ENCODE measurements at regions not wholly inside any gene's neighbourhood (a gene's known extent, or its start where the extent isn't known, plus 50 kb on each side); places are given as distances from the start of the nearest gene placed in this dataset.

DNA sequence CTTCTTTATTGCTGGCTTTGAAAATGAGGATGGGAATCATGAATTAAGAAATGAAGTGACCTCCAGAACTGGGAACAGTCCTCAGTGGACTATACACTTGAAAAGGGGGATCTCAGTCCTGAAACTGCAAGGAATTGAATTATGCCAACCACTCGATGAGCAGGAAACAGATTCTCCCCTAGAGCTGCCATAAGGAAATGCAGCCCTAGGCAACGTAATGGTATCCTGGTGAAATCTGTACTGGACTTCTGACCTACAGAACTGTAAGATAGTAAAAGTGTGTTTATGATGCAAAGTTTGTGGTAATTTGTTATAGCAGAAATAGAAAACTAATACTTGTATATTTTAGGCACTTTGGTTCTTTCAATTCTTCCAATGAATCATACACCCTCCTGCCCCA lies 236.4 kb upstream of the TAC1 start:
- TF ChIP-seq, protein P1, sequence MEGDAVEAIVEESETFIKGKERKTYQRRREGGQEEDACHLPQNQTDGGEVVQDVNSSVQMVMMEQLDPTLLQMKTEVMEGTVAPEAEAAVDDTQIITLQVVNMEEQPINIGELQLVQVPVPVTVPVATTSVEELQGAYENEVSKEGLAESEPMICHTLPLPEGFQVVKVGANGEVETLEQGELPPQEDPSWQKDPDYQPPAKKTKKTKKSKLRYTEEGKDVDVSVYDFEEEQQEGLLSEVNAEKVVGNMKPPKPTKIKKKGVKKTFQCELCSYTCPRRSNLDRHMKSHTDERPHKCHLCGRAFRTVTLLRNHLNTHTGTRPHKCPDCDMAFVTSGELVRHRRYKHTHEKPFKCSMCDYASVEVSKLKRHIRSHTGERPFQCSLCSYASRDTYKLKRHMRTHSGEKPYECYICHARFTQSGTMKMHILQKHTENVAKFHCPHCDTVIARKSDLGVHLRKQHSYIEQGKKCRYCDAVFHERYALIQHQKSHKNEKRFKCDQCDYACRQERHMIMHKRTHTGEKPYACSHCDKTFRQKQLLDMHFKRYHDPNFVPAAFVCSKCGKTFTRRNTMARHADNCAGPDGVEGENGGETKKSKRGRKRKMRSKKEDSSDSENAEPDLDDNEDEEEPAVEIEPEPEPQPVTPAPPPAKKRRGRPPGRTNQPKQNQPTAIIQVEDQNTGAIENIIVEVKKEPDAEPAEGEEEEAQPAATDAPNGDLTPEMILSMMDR (IDR thresholded peaks at IDR 0.05; ENCODE audit: insufficient read depth, low read depth, low read length), result no peak
- no peak for TF ChIP-seq EZH2 (IDR thresholded peaks at IDR 0.05; ENCODE audit: insufficient read depth, low read length)

All from astrocyte (in vitro differentiated cells and primary cell).